ENCODE measurements at regions not wholly inside any gene's neighbourhood (a gene's known extent, or its start where the extent isn't known, plus 50 kb on each side); places are given as distances from the start of the nearest gene placed in this dataset.
"Not testable (repeated sequence)": the region's sequence is repeated elsewhere in the genome, so short reads cannot be mapped to it uniquely, and the experiment has no call there.

DNA sequence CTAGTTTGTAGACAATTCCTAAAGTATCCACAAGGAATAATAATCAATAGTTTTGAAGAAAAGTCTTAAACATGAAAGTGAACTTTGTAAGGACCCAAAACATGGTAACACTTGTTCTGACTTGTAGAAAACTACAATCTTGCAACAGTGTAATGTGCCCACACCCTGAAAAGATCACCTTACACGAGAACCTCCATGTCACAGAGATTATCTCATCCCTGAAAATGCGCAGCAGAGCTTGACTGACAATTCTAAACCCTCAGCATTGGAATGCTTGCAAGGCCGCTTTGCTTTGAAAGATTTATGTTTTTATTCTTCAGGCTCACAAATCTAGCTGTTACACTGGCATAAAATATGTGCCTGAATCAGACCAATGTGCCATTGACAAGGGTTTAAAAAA is 346.6 kb downstream of the KLF13 start:
- DNase-seq (ENCODE audit: low read depth in 2 of 2), result not testable (repeated sequence)

DNA sequence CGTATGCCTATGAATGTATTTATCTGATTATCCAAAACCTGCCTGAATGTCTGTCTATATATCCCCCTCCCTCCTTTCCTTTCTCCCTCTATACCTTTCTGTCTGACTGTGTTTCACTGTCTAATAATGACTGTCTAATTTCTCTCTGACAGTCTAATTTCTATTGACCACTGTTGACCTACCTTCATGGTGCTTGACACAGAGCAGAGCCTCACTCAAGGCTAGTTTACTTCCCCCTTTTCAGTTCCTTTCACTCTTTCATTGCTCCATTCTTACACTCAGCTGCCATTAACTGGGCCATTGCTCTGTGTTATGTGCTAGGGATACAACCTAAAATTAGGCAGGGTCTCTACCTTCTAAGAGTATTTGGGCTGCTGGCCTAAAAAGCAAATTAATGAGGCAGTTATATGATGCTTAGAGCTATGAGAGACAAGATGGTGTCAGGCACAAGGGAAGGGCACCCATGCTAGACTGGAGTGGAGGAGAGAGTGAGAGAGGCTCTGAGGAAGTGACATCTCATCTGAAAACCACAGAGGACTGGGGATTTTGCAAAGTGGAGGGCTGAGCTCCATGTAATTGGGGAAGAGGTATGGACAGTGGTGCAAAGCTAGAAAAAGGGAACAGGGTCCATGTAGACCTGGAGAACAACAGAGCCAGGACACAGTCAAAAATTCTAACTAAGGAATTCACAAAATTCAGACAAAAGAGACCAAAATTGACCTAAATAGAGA is 348.6 kb upstream of the CHRNA7 start:
- not testable (repeated sequence) for DNase-seq (ENCODE audit: low read depth in 2 of 2)

DNA sequence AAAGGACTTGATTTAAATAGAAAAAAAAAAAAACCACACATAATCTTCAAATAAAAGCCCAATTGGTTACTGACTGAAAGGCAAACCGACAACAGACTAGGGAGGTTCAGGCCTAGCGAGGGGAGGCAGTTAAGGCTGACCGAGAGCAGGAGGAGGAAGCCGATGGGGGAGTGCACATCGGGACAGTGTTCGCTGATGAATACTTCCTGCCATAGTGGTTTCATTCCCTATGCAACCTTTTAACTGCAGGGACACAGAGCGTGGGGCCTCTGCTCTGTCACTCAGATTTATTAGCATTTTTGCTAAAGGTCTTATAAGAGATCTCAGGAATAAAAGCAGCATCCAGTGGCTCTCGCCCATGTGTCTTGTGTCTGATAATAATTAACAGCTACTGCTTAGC is 343.2 kb upstream of the CHRNA7 start:
- DNase-seq (ENCODE audit: low read depth in 2 of 2), result not testable (repeated sequence)

DNA sequence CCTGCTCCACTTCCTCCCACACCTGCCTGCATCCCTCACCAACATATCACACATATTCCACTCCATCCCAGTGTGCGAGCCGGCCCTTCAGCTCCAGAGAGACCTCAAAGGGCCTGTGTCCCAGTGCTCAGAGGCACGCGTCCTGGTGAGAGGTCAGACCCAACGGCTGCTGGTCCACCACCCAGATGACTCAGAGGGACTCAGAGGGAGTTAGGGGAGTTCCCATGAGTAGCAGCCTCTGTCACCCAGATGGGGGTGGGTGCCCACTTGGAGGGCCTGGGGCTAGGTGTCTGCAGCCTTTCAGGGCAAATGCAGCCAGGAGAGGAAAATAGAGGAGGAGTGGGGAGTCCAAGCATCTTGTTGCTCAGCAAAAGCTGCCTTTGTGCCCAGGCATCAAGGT is 333.8 kb upstream of the CHRNA7 start:
- not testable (repeated sequence) for DNase-seq (ENCODE audit: low read depth in 2 of 2)

DNA sequence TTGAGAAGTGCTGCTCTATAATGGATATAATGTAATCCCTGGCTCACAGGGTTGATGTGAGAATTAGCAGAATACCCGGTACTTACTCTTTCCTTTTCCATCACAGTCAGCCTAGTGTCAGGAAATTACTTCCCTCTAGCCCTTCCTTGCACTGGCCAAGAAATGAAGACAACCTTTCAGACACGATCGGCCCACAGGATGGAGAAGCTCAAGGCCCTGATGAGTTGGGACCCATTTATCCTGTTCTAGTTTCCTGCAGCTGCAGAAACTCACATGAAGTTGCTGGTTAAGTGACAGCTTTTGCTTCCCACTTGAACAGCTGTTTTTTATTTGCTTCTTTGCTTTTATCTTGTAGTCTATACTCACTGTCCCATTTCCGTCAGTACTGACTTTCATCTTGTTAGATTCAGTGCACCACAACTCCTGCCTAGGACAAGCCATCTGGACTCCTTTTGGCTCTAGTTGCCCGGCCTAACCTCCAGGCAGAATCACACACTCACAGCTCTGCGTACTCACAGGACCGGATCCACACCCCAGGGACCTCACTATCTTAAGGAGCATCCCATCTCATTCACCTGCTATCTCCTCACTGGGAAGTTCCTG is 325.1 kb upstream of the CHRNA7 start:
- DNase-seq (ENCODE audit: low read depth in 2 of 2), result not testable (repeated sequence)

DNA sequence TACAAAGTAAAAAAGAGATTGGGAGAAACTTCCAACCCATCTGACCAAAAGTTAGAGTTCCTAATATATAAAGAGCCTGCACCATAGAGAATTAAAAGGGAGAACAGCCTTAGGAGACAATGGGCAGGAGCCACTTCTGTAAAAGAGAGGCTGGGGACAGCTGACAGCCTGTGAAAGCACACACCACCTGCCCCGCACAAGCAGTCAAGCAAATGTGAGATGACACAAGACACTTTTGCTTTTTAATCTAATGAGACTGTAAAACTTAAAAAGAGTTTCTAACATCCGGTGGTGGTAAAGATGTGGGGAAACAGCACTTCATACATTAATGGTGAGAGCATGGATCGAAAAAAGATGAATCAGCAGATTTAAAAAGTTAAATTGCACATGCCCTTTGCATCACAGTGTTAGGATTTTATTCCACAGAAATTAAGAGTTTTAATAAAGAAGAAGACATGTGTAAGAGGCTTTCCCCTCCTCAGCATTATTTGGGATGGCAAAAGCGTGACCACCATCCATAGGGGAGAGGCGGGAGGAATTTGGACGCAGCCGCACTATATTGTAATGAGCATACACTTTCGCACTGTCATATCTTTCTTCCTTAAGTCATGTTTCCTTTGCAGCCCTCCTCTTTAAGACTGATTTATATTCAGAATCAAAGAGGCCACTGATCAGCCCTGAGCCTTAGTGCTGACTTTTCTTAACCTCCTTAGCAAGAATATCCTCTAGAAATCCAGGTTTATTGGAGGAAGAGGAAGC is 322.2 kb upstream of the CHRNA7 start:
- not testable (repeated sequence) for DNase-seq (ENCODE audit: low read depth in 2 of 2)

DNA sequence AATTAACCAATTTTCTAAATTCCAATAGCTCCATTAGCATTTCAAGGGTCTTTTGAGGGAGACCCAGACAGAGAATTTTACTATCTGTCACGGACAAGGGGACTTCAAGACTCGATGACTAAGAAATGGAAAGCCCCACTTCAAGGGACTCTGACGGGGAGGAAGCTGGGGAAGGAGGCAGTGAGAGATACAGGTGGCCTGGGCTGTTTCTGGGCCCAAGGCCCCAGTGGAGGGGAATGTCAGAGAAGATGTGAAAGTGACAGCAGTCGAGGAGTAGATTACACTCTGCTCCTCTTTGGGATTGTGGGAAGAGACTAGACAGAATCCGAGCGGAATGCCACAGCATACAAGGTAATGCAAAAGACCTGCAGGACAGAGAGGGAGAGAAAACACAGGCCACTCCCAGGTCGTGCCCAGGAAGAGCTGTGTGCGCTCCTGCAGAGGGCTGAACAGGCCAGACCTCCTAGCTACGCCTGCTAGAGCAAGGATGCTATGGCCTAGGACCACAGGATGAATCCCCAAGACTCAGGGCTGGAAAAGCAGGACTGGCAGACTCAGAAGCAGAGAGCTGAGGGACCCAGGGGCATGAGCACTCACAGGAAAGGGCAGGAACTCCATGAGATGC is 321.5 kb upstream of the CHRNA7 start:
- not testable (repeated sequence) for DNase-seq (ENCODE audit: low read depth in 2 of 2)

DNA sequence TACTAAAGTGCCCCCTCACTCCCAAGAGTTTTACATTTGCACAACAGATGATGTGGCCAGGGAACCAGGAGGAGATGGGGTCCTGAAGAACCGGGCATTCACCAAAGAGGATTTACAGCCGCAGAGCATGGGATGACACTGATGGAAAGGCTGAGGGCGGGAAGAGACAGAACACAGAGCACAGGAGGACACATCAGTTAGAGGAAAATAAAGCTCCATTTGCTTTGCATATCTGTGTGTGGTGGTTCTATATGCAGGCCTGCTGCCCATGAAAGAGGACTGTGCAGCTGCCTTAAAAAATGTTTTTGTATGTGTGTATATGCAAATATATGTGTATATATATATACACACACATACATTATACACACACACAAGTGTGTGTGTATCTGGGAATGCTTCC is 320.8 kb upstream of the CHRNA7 start:
- DNase-seq (ENCODE audit: low read depth in 2 of 2), result not testable (repeated sequence)

DNA sequence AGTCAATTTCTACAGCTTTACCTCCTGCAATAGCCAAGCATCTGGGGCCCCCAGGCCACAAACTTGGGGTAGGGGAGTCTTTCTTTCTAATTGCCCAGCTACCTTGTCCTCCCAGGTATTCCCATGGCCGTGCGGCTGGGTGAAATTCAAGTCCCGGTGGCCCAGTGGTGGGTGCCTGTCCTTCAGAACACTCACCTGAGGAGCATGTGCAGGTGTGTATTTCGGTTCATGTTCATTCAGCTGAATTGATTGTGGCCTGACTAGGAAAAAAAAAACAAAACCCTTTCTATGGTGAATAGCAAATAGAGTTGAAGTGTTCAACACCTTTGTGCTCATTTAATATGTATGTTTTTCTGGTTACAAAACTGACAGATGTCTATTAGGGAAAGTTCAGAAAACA is 319.5 kb upstream of the CHRNA7 start:
- not testable (repeated sequence) for DNase-seq (ENCODE audit: low read depth in 2 of 2)

DNA sequence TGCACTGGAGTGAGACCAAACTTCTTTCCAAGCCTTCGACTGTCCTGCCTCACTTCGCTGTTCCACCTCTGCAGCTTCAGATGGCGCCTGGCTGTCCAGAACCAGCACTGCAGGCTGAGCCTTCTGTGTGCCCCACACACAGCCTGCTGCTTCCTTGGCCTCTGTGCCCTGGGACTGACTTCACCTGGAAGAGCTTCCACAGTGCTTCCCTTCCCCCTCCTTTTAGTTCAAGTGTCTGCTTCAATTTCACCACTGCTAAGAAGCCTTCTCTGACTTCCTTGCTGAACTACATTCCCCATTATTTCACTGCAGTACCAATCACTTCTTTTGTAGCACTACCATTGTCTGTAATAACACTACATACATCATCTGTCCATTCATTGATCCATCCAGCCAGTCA is 315.1 kb upstream of the CHRNA7 start:
- DNase-seq (ENCODE audit: low read depth in 2 of 2), result not testable (repeated sequence)

DNA sequence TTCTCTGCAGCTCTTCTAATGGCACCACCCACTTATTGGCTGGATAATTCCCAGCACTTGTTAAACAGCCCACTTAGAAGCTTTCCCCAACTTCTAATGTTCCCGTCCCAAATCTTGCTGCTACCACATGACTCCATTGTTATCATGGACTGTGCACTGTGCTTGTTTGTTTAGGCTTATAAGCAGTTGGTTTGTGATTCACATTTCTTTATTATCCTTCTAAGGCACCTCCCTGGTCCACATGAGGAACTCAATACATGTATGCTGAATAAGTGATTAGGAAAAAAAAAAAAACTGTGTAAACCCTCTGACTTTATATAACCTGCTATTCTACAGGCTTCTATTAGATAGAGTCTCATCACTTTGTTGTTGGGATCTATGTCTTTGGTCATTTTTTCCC is 311.7 kb upstream of the CHRNA7 start:
- not testable (repeated sequence) for DNase-seq (ENCODE audit: low read depth in 2 of 2)

DNA sequence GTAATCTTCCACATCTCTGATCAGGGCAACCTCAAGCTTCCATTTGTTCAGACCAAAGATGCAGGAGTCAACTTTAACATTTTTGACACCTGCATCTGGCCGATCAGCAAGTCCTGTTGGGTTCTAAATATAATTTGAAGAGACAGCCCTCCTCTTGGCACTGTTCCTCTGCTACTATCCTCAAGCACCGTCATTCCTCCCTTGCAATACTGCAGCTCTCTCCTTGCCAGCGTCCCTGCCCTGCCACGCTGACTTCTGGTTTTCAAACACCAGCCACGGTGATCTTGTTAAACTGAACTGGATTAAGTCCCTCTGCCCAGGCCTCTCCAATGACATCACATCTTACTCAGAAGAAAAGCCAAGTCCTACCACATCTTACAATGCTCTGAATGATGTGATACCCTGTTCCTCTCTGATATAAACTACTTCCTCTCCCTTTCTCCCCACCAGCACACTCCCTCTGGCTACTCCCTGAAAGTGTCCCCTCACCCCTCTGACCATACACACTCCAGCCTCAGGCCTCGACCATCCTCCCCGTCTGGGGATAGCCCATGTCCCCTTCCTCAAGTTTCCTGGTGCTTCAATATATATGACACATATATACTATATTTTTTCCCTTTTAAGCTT is 310.8 kb upstream of the CHRNA7 start:
- DNase-seq (ENCODE audit: low read depth in 2 of 2), result not testable (repeated sequence)

DNA sequence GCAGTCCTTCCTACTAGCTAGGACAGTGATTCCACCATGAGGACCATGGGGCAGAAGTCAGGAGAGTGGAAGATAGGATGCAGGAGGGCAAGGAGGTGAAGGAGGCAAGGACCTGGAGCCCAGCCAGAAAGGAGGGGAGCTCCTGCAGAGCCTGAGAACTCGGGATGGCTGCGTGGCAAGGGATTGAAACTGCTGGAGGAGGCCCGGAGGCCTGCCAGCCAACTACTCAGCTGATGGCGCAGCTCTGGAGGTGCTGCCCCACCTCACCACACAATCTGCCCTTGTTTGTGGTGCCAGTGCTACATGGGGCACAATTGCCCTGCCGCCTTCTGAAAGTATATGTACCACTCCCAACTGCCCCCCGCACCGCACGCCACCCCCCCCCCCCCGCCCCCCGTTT is 307.3 kb upstream of the CHRNA7 start:
- DNase-seq (ENCODE audit: low read depth in 2 of 2), result not testable (repeated sequence)

DNA sequence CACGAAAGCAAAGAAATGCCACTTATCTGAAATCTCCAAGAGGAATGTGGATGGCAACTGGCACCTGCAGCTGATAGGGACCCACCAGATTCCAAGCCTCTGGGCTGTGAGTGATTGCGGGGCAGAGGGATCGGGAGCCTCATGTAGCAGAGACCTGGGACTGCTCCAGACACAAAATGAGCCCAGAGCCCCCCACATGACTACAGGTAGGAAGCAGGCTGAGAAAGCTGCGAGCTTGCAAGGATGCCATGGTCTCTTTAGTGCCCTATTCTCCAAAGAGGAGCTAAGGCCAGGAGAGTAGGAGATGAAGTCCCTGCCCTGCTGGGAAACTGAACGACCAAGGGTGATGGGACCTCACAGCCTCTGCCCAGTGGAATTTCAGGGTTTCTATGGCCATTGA is 305.4 kb upstream of the CHRNA7 start:
- not testable (repeated sequence) for DNase-seq (ENCODE audit: low read depth in 2 of 2)

DNA sequence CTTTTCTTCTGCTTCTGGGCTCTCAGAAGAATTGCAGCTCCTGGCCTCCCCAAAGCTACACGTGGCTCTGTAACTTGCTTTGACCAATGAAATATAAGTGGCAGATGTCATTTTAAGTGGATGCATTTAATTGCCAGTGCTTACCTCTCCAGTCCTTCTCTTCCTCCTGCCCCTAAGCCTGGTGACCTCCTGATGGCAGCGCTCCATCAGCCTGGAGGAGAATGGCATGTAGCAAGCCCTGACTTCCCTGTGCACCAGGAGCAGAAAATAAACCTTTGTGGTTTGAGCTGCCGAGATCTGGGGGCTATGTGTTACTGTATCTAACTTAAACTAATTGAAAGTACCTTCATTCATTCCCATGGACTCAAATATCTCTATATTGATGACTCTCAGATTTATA is 304.7 kb upstream of the CHRNA7 start:
- not testable (repeated sequence) for DNase-seq (ENCODE audit: low read depth in 2 of 2)

DNA sequence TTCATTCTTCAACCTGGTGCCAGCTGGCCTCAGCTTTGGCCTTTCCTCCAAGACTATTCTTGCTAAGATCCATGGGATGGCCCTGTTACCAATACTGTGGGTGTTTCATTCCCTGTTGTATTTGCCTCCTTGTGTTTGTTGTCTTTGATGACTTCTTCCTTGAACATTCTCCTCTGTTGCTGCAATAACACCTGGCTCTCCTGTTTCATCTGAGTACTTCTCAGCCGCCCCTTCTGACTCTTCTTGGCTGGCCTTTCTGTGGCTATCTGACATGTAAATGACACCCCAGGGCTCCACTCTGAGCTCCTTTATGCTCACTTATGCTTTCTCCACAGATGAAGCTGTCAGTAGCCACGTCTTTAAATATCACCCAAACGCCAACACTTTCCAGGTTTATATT is 302.7 kb upstream of the CHRNA7 start:
- DNase-seq (ENCODE audit: low read depth in 2 of 2), result no peak

DNA sequence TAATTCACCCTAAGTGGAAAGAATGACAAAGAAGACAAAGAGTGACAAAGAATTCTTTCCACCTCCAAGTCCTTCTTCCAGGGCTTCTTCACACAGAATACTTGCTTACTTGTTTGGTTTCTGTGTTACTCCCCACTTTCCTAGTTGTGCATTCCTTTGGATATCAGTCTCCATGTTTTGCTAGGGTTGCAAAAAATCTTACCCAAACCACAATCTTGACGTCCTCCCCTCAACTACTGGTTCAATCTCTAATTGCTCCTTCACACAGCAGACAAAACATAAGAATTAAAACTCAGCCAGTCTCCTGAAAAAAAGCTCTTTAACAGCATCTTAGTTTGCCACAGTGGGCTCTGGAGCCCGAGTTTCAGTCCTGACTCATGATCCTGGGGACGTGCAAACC is 297.6 kb upstream of the CHRNA7 start:
- DNase-seq (ENCODE audit: low read depth in 2 of 2), result no peak

DNA sequence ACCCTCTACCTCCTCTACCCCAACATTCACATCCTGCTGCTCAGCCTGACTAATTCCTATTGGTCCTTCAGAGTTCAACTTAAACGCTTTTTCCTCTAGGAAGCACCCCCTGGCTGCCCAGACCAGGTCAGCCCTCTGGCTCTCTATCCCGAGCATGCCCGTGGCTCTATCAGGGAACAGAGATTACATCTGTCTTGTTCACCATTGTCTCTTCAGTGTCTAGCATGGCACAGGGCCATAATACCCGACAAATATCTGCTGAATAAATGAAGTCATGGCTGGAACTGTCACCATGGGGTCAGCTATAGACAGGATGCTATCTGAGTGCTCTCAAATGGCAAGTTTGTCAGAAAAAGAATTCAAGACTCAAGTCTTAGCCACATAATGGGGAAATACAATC is 296.9 kb upstream of the CHRNA7 start:
- DNase-seq (ENCODE audit: low read depth in 2 of 2), result no peak

DNA sequence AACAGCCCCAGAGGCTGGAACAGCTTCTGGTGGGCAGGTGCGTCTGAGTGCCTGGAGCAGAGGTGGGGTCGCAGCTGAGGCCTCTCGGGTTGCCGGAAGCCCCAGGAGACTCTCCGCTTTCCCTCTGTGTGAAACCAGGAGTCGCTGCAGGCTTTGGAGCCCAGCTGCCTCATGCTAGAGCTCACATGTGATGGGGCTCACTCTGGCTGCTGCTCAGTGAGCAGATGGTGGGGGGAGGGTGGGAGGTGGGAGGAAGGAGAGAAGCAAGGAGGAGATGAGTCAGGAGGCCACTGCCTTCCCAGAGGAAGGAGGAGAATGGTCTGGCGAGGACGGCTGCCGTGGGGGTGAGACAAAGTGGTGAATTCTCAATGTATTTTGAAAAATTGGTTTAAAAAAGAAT is 290.1 kb upstream of the CHRNA7 start:
- DNase-seq (ENCODE audit: low read depth in 2 of 2), result no peak

DNA sequence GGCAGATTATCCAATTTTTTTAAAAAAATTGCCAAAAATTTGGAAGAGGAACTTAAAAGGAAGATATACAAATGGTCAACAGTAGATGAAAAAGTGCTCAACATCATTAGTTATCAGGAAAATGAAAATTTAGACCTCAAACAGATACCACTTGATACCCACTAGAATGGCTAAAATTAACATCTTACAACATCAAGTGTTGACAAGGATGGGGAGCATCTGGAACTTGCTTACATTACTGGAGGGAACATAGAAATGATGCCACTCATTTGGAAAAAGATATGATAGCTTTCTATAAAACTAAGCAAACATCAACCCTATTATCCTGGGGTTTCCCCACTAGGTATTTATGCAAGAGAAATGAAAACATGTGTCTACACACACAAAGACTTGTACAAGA is 284.5 kb upstream of the CHRNA7 start:
- DNase-seq (ENCODE audit: low read depth in 2 of 2), result no peak

DNA sequence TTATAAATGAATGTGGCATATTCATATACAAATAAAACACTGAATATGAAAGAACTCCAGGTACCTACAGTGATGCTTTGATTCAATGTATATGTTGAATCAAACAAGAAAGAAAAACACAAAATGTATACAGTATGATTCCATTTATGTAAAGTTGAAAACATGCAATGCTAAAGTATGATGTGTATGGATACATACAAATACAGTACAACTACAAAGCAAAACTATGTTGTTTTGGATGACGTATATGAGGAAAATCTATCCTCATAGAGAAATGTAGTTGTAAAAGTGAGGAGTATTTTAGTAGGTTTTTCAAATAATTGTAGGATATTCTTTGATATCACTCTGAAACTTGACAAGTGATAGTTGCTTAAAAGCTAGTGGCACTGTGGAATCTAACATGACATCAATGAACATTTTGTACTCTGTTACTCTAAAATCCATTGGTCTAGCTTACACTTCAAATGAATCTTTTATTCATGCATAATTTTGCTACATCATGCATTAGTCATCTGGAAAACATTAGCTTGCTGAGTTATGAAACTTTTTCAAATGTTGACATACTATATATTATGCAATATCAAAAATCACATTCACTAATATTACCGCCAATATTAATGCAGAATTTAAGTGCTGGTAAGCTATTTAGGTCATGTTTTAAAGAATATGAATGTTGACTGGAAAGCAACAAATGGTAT is 278.1 kb upstream of the CHRNA7 start:
- DNase-seq (ENCODE audit: low read depth in 2 of 2), result no peak
